Muscle of leg (tissue), 3 donors: ENCODE measurements at regions not wholly inside any gene's neighbourhood (a gene's known extent, or its start where the extent isn't known, plus 50 kb on each side); places are given as distances from the start of the nearest gene placed in this dataset.
A peak's percentile ranks its signal among the peaks of the same experiment; 100 is the strongest.

Experiments used
- DNase-seq: peaks from one replicate; pipeline ENCODE4 v3.0.0; 2013
- H3K27ac ChIP-seq: one replicate; pipeline ENCODE4 v1.5.1; 2013; ENCODE audit warnings: mild to moderate bottlenecking, low read length, control low read depth
- H3K27me3 ChIP-seq: one replicate; pipeline ENCODE4 v1.6.1; 2013; ENCODE audit warnings: low read length; ENCODE audit not compliant: control insufficient read depth, insufficient read depth
- H3K36me3 ChIP-seq: one replicate; pipeline ENCODE4 v1.6.1; 2013; ENCODE audit warnings: low read length; ENCODE audit not compliant: control insufficient read depth, insufficient read depth
- H3K4me1 ChIP-seq: one replicate; pipeline ENCODE4 v1.6.1; 2013; ENCODE audit warnings: low read length; ENCODE audit not compliant: control insufficient read depth, insufficient read depth
- H3K4me3 ChIP-seq: one replicate; pipeline ENCODE4 v1.5.1; 2013; ENCODE audit warnings: low read length, control low read depth
- H3K9me3 ChIP-seq: replicated peaks from 2 replicates; pipeline ENCODE4 v1.6.1; 2013; ENCODE audit warnings: low read depth, low read length; ENCODE audit not compliant: control insufficient read depth
- WGBS: methylation state at CpG from one replicate; pipeline ENCODE4 v1.1.5; 2013; ENCODE audit warnings: missing lambda C conversion rate; ENCODE audit not compliant: insufficient coverage; 5-methylcytosine and 5-hydroxymethylcytosine counted together

GRCh38 chr13:80857321-80857720 lies 516.4 kb upstream of the SPRY2 start:
- H3K4me1 ChIP-seq = no peaks in the 10 kb centered on the region
- no peaks in the 10 kb centered on the region for H3K27me3 ChIP-seq
- no peaks in the 10 kb centered on the region for H3K36me3 ChIP-seq
- DNase-seq = peak; percentile 47
- H3K27ac ChIP-seq = no peak overlapping the region
- no peaks in the 10 kb centered on the region for H3K9me3 ChIP-seq
- no peak overlapping the region for H3K4me3 ChIP-seq

GRCh38 chr13:80850771-80851170 lies 509.8 kb upstream of the SPRY2 start:
- no peaks in the 10 kb centered on the region for H3K4me1 ChIP-seq
- H3K27ac ChIP-seq = no peak overlapping the region
- no CpG with 5 or more reads among the region's 2 CpGs for WGBS
- H3K27me3 ChIP-seq = no peaks in the 10 kb centered on the region
- H3K36me3 ChIP-seq = no peaks in the 10 kb centered on the region
- DNase-seq = no peak
- no peak overlapping the region for H3K4me3 ChIP-seq
- H3K9me3 ChIP-seq = no peaks in the 10 kb centered on the region

GRCh38 chr13:80844164-80844563 lies 503.2 kb upstream of the SPRY2 start:
- Histone ChIP-seq H3K4me3 (no peak overlapping the region), H3K9me3 (no peaks in the 10 kb centered on the region), H3K27ac (no peak overlapping the region), H3K27me3 (no peaks in the 10 kb centered on the region), H3K4me1 (no peaks in the 10 kb centered on the region), H3K36me3 (no peaks in the 10 kb centered on the region)
- no peak for DNase-seq
- whole genome bisulfite sequencing = no CpG with 5 or more reads among the region's 1 CpG

- WGBS = no CpG with 5 or more reads among the region's 1 CpG
- DNase-seq = peak; percentile 94
- H3K27me3 ChIP-seq = no peaks in the 10 kb centered on the region
- peaks cover 4% of the 10 kb centered on the region for H3K9me3 ChIP-seq
- no peaks in the 10 kb centered on the region for H3K4me1 ChIP-seq
- peak overlapping the region; percentile 89 for H3K27ac ChIP-seq
- H3K36me3 ChIP-seq = no peaks in the 10 kb centered on the region
- no peak overlapping the region for H3K4me3 ChIP-seq
Measured at GRCh38 chr13:80841414-80841813, 500.5 kb upstream of the SPRY2 start.

- Histone ChIP-seq H3K4me1 (no peaks in the 10 kb centered on the region), H3K4me3 (no peak overlapping the region), H3K9me3 (peaks cover 6% of the 10 kb centered on the region), H3K27me3 (no peaks in the 10 kb centered on the region), H3K27ac (peak overlapping the region; percentile 89), H3K36me3 (no peaks in the 10 kb centered on the region)
- DNase-seq = peak; percentile 99
- whole genome bisulfite sequencing = 15% methylated on average over 3 of the region's 7 CpGs
Measured at GRCh38 chr13:80840316-80840976, 499.5 kb upstream of the SPRY2 start.

GRCh38 chr13:80835902-80836301 lies 495.0 kb upstream of the SPRY2 start:
- Histone ChIP-seq H3K4me3 (no peak overlapping the region), H3K27ac (no peak overlapping the region), H3K36me3 (no peaks in the 10 kb centered on the region), H3K9me3 (peaks cover 13% of the 10 kb centered on the region), H3K4me1 (no peaks in the 10 kb centered on the region), H3K27me3 (no peaks in the 10 kb centered on the region)
- DNase-seq = no peak

GRCh38 chr13:80830431-80830830 lies 489.5 kb upstream of the SPRY2 start:
- H3K4me1 ChIP-seq = no peaks in the 10 kb centered on the region
- no peak overlapping the region for H3K4me3 ChIP-seq
- no peaks in the 10 kb centered on the region for H3K27me3 ChIP-seq
- peaks cover 12% of the 10 kb centered on the region for H3K9me3 ChIP-seq
- DNase-seq = no peak
- H3K27ac ChIP-seq = no peak overlapping the region
- no peaks in the 10 kb centered on the region for H3K36me3 ChIP-seq

- Histone ChIP-seq H3K36me3 (no peaks in the 10 kb centered on the region), H3K4me1 (no peaks in the 10 kb centered on the region), H3K4me3 (no peak overlapping the region), H3K9me3 (peaks cover 9% of the 10 kb centered on the region), H3K27ac (no peak overlapping the region), H3K27me3 (no peaks in the 10 kb centered on the region)
- no CpG with 5 or more reads among the region's 2 CpGs for WGBS
- DNase-seq = no peak
Measured at GRCh38 chr13:80828759-80829158, 487.8 kb upstream of the SPRY2 start.

GRCh38 chr13:80825276-80825675 lies 484.4 kb upstream of the SPRY2 start:
- Histone ChIP-seq H3K4me3 (no peak overlapping the region), H3K27ac (no peak overlapping the region), H3K9me3 (peaks cover 8% of the 10 kb centered on the region)

GRCh38 chr13:80824229-80824628 lies 483.3 kb upstream of the SPRY2 start:
- no peak overlapping the region for H3K4me3 ChIP-seq
- H3K4me1 ChIP-seq = no peaks in the 10 kb centered on the region
- peak; percentile 74 for DNase-seq
- no peaks in the 10 kb centered on the region for H3K27me3 ChIP-seq
- WGBS = no CpG with 5 or more reads among the region's 1 CpG
- no peaks in the 10 kb centered on the region for H3K36me3 ChIP-seq
- no peak overlapping the region for H3K27ac ChIP-seq
- H3K9me3 ChIP-seq = peaks cover 4% of the 10 kb centered on the region

More at GRCh38 chr13:80825276-80825675, 484.4 kb upstream of the SPRY2 start:
- Histone ChIP-seq H3K36me3 (no peaks in the 10 kb centered on the region), H3K27me3 (no peaks in the 10 kb centered on the region), H3K4me1 (no peaks in the 10 kb centered on the region)
- no CpG with 5 or more reads among the region's 1 CpG for WGBS
- DNase-seq = no peak

- H3K27ac ChIP-seq = no peak overlapping the region
- H3K9me3 ChIP-seq = peaks cover 4% of the 10 kb centered on the region
- H3K36me3 ChIP-seq = no peaks in the 10 kb centered on the region
- no peaks in the 10 kb centered on the region for H3K4me1 ChIP-seq
- DNase-seq = peak; percentile 44
- H3K4me3 ChIP-seq = no peak overlapping the region
- WGBS = no CpG with 5 or more reads among the region's 1 CpG
- H3K27me3 ChIP-seq = no peaks in the 10 kb centered on the region
Measured at GRCh38 chr13:80823472-80823871, 482.5 kb upstream of the SPRY2 start.
